ENCODE measurements at regions not wholly inside any gene's neighbourhood (a gene's known extent, or its start where the extent isn't known, plus 50 kb on each side); places are given as distances from the start of the nearest gene placed in this dataset.

GRCh38 chr13:48906200-48906599 lies 69.5 kb upstream of the FNDC3A start:
- Histone ChIP-seq H3K4me2 (ENCODE audit: low read length) (no peak overlapping the region), H4K20me1 (ENCODE audit: insufficient read depth) (no peaks in the 10 kb centered on the region), H3K9me3 (ENCODE audit: low read length) (no peaks in the 10 kb centered on the region), H3K27me3 (ENCODE audit: insufficient read depth, low read depth, low read length) (no peaks in the 10 kb centered on the region), H3K79me2 (replicated peaks; ENCODE audit: insufficient read depth, low read length) (no peaks in the 10 kb centered on the region), H3K36me3 (ENCODE audit: insufficient read depth, low read length) (no peaks in the 10 kb centered on the region), H3K27ac (ENCODE audit: low read length) (no peak overlapping the region), H3K9me2 (ENCODE audit: insufficient read depth, low read length) (no peaks in the 10 kb centered on the region), H3K9ac (ENCODE audit: low read length) (no peak overlapping the region), H2AFZ (ENCODE audit: low read depth, low read length) (no peak overlapping the region), H3K4me3 (ENCODE audit: low read length) (no peak overlapping the region), H3F3A (ENCODE audit: insufficient read depth, low read length, poor library complexity, severe bottlenecking) (no peaks in the 10 kb centered on the region)
- TF ChIP-seq POLR2AphosphoS5 (IDR thresholded peaks at IDR 0.05), result no peak
- no peak for TF ChIP-seq EZH2 (IDR thresholded peaks at IDR 0.05; ENCODE audit: borderline replicate concordance, insufficient read depth, low read length, poor library complexity, severe bottlenecking)
- no peak for TF ChIP-seq EP300 (conservative IDR thresholded peaks at IDR 0.05; ENCODE audit: poor library complexity, severe bottlenecking)
- TF ChIP-seq RAD21 (conservative IDR thresholded peaks at IDR 0.05), result no peak

GRCh38 chr13:48908381-48909055 lies 67.2 kb upstream of the FNDC3A start:
- Histone ChIP-seq H3K9me3 (ENCODE audit: low read length) (no peaks in the 10 kb centered on the region), H3K27me3 (ENCODE audit: insufficient read depth, low read depth, low read length) (no peaks in the 10 kb centered on the region), H3K36me3 (ENCODE audit: insufficient read depth, low read length) (no peaks in the 10 kb centered on the region), H3K27ac (ENCODE audit: low read length) (no peak overlapping the region), H3K79me2 (replicated peaks; ENCODE audit: insufficient read depth, low read length) (no peaks in the 10 kb centered on the region), H3K4me2 (ENCODE audit: low read length) (no peak overlapping the region), H2AFZ (ENCODE audit: low read depth, low read length) (no peak overlapping the region), H3K9ac (ENCODE audit: low read length) (no peak overlapping the region), H3K9me2 (ENCODE audit: insufficient read depth, low read length) (no peaks in the 10 kb centered on the region), H3F3A (ENCODE audit: insufficient read depth, low read length, poor library complexity, severe bottlenecking) (no peaks in the 10 kb centered on the region), H4K20me1 (ENCODE audit: insufficient read depth) (no peaks in the 10 kb centered on the region), H3K4me3 (ENCODE audit: low read length) (no peak overlapping the region)
- TF ChIP-seq SMC3 (conservative IDR thresholded peaks at IDR 0.05; ENCODE audit: poor library complexity), result no peak
- TF ChIP-seq RAD21 (conservative IDR thresholded peaks at IDR 0.05), result no peak
- TF ChIP-seq REST (IDR thresholded peaks at IDR 0.05; ENCODE audit: borderline replicate concordance), result no peak
- no peak for TF ChIP-seq MXI1 (conservative IDR thresholded peaks at IDR 0.05; ENCODE audit: poor library complexity, severe bottlenecking)
- no peak for TF ChIP-seq EP300 (conservative IDR thresholded peaks at IDR 0.05; ENCODE audit: poor library complexity, severe bottlenecking)
- no peak for TF ChIP-seq EZH2 (IDR thresholded peaks at IDR 0.05; ENCODE audit: borderline replicate concordance, insufficient read depth, low read length, poor library complexity, severe bottlenecking)
- TF ChIP-seq POLR2AphosphoS5 (IDR thresholded peaks at IDR 0.05), result no peak
- no peak for TF ChIP-seq CTCF (IDR thresholded peaks at IDR 0.05; ENCODE audit: poor library complexity, severe bottlenecking)

All from neural cell (in vitro differentiated cells).